H1 (cell line): ENCODE measurements at regions not wholly inside any gene's neighbourhood (a gene's known extent, or its start where the extent isn't known, plus 50 kb on each side); places are given as distances from the start of the nearest gene placed in this dataset.

Experiments
- CTCF ChIA-PET: fragments of 300-600 bp; sonication (Branson Sonifier 250); formaldehyde crosslinking; loops from one replicate; lab custom pipeline; 2021; ENCODE audit not compliant: partially characterized antibody; lab: Charles Lee
- POLR2A ChIA-PET: fragments of 300-600 bp; sonication (Branson Sonifier 250); formaldehyde crosslinking; loops from one replicate; lab custom pipeline; 2021; ENCODE audit warnings: inconsistent platforms; ENCODE audit not compliant: partially characterized antibody; lab: Charles Lee
- DNase-seq, 2 experiments: peaks; one replicate each; pipeline versions ENCODE4 v3.0.0 to v3.0.0-alpha.2; 2010 to 2022; ENCODE audit warnings: low spot score in 2 of 2, low read depth in 1 of 2, mixed read lengths in 1 of 2
- FAIRE-seq: peaks from 2 replicates; lab custom pipeline; 2011; peaks lifted over from hg19 to GRCh38; lab: Jason Lieb, UNC
- H2AFZ ChIP-seq: 2 replicates; pipeline ENCODE4 v1.8.1; 2012; ENCODE audit warnings: low read length, inconsistent platforms
- H2AK5ac ChIP-seq: 2 replicates; pipeline ENCODE4 v1.6.1; 2013; ENCODE audit warnings: low read depth, low read length
- H2BK120ac ChIP-seq: replicated peaks from 2 replicates; pipeline ENCODE3; 2013; ENCODE audit warnings: low read depth, low read length, inconsistent platforms
- H2BK12ac ChIP-seq: 2 replicates; pipeline ENCODE4 v1.6.1; 2013; ENCODE audit warnings: low read depth, low read length
- H2BK15ac ChIP-seq: 2 replicates; pipeline ENCODE4 v1.6.1; 2013; ENCODE audit warnings: low read length
- H2BK20ac ChIP-seq: 2 replicates; pipeline ENCODE4 v1.6.1; 2013; ENCODE audit warnings: low read length
- H2BK5ac ChIP-seq: 2 replicates; pipeline ENCODE4 v1.6.1; 2013; ENCODE audit warnings: low read depth, low read length
- H3K14ac ChIP-seq: 2 replicates; pipeline ENCODE4 v1.6.1; 2013; ENCODE audit warnings: inconsistent platforms; ENCODE audit not compliant: insufficient read length
- H3K18ac ChIP-seq: 2 replicates; pipeline ENCODE4 v1.6.1; 2013; ENCODE audit warnings: low read length; ENCODE audit errors: extremely low read depth
- H3K23ac ChIP-seq: 2 replicates; pipeline ENCODE4 v1.6.1; 2013; ENCODE audit warnings: inconsistent platforms; ENCODE audit not compliant: insufficient read length
- H3K23me2 ChIP-seq: 2 replicates; pipeline ENCODE4 v1.6.1; 2013; ENCODE audit warnings: low read depth, low read length
- H3K27ac ChIP-seq: 2 replicates; pipeline ENCODE4 v1.6.1; 2011; ENCODE audit warnings: low read depth, low read length, inconsistent platforms
- H3K27me3 ChIP-seq, 4 experiments: replicated peaks in 1 of 4; 1 replicate in 1 of 4; 2 replicates in 3 of 4; pipeline versions ENCODE4 v1.6.1 to v1.8.1; 2011 to 2013; ENCODE audit warnings: low read length in 3 of 4, mild to moderate bottlenecking in 3 of 4, inconsistent platforms in 2 of 4, mixed read lengths in 2 of 4, moderate library complexity in 1 of 4; ENCODE audit not compliant: control insufficient read depth in 3 of 4, insufficient read depth in 3 of 4; ENCODE audit errors: extremely low read depth in 1 of 4
- H3K36me3 ChIP-seq, 4 experiments: 2 replicates each; pipeline versions ENCODE4 v1.6.1 to v1.8.1; 2011 to 2013; ENCODE audit warnings: mild to moderate bottlenecking in 4 of 4, low read length in 3 of 4, moderate library complexity in 2 of 4, control low read depth in 1 of 4, inconsistent platforms in 1 of 4; ENCODE audit not compliant: insufficient read depth in 4 of 4, control insufficient read depth in 2 of 4
- H3K4ac ChIP-seq: replicated peaks from 2 replicates; pipeline ENCODE3; 2013; ENCODE audit warnings: low read length, low read depth, mixed read lengths, inconsistent platforms; ENCODE audit not compliant: insufficient read length
- H3K4me1 ChIP-seq, 4 experiments: replicated peaks in 1 of 4; 1 replicate in 1 of 4; 2 replicates in 3 of 4; pipeline versions ENCODE4 v1.6.1 to v1.8.1; 2011 to 2013; ENCODE audit warnings: low read length in 3 of 4, inconsistent platforms in 2 of 4, mixed read lengths in 1 of 4; ENCODE audit not compliant: insufficient read depth in 4 of 4, control insufficient read depth in 3 of 4
- H3K4me2 ChIP-seq, 2 experiments: 2 replicates each; pipeline versions ENCODE4 v1.6.1 to v1.8.1; 2011 to 2013; ENCODE audit warnings: low read depth in 2 of 2, low read length in 2 of 2, control low read depth in 1 of 2, inconsistent platforms in 1 of 2, mild to moderate bottlenecking in 1 of 2; ENCODE audit not compliant: insufficient read depth in 1 of 2
- H3K4me3 ChIP-seq, 4 experiments: fragments of 200-600, 300-600 bp in 1 of 4; sonication (generic), shearing (Covaris generic), sonication (Bioruptor Twin) in 1 of 4; 2 replicates each; pipeline versions ENCODE4 v1.5.1 to v1.8.1; 2011 to 2016; ENCODE audit warnings: low read length in 4 of 4, low read depth in 3 of 4, control low read depth in 2 of 4, inconsistent platforms in 2 of 4, mild to moderate bottlenecking in 2 of 4, mixed read lengths in 1 of 4, moderate library complexity in 1 of 4; ENCODE audit not compliant: insufficient read depth in 2 of 4; ENCODE audit errors: extremely low read depth in 1 of 4
- H3K56ac ChIP-seq: replicated peaks from 2 replicates; pipeline ENCODE3; 2013; ENCODE audit warnings: low read depth, mild to moderate bottlenecking, mixed read lengths, low read length, inconsistent platforms; ENCODE audit not compliant: insufficient read length
- H3K79me1 ChIP-seq: 2 replicates; pipeline ENCODE4 v1.6.1; 2013; ENCODE audit warnings: low read depth, low read length, control low read depth
- H3K79me2 ChIP-seq, 2 experiments: 2 replicates each; pipeline versions ENCODE4 v1.6.1 to v1.8.1; 2012 to 2013; ENCODE audit warnings: low read length in 2 of 2, mild to moderate bottlenecking in 2 of 2, inconsistent platforms in 1 of 2; ENCODE audit not compliant: insufficient read depth in 2 of 2, control insufficient read depth in 1 of 2
- H3K9ac ChIP-seq, 4 experiments: replicated peaks in 1 of 4; 1 replicate in 1 of 4; 2 replicates in 3 of 4; pipeline versions ENCODE4 v1.6.1 to v1.8.1; 2011 to 2013; ENCODE audit warnings: low read depth in 3 of 4, low read length in 3 of 4, control low read depth in 2 of 4, mild to moderate bottlenecking in 2 of 4, moderate library complexity in 2 of 4, inconsistent platforms in 1 of 4; ENCODE audit errors: extremely low read depth in 1 of 4
- H3K9me3 ChIP-seq, 2 experiments: 2 replicates each; pipeline versions ENCODE4 v1.6.1 to v1.8.1; 2012 to 2013; ENCODE audit warnings: mild to moderate bottlenecking in 2 of 2, moderate library complexity in 2 of 2, control low read depth in 1 of 2, inconsistent platforms in 1 of 2, low read depth in 1 of 2, low read length in 1 of 2, mixed read lengths in 1 of 2; ENCODE audit not compliant: insufficient read depth in 2 of 2
- H4K20me1 ChIP-seq, 2 experiments: replicated peaks in 1 of 2; 2 replicates each; pipeline versions ENCODE3 to v1.8.1; 2011 to 2013; ENCODE audit warnings: inconsistent platforms in 2 of 2, low read length in 2 of 2, mild to moderate bottlenecking in 1 of 2; ENCODE audit not compliant: insufficient read depth in 2 of 2, control insufficient read depth in 1 of 2
- H4K5ac ChIP-seq: 2 replicates; pipeline ENCODE4 v1.6.1; 2013; ENCODE audit warnings: low read length, low read depth, mixed read lengths, inconsistent platforms; ENCODE audit not compliant: insufficient read length
- H4K8ac ChIP-seq: 2 replicates; pipeline ENCODE4 v1.8.0; 2013; ENCODE audit warnings: mild to moderate bottlenecking, moderate library complexity, low read length, inconsistent platforms; ENCODE audit not compliant: insufficient read depth; ENCODE audit errors: extremely low read depth
- H4K91ac ChIP-seq: replicated peaks from 2 replicates; pipeline ENCODE3; 2013; ENCODE audit warnings: low read length, mixed read lengths, inconsistent platforms; ENCODE audit not compliant: insufficient read length
- ATF2 ChIP-seq: IDR thresholded peaks from 2 replicates; pipeline ENCODE4 v1.6.1; 2012; ENCODE audit warnings: low read length, inconsistent platforms
- CBX5 ChIP-seq: fragments of 300-800, 300-1000 bp; sonication (generic); IDR thresholded peaks from 2 replicates; pipeline ENCODE4 v1.7.1; 2016; ENCODE audit warnings: antibody characterized with exemption, low read length, low read depth
- E2F6 ChIP-seq: IDR thresholded peaks from 2 replicates; pipeline ENCODE4 v1.6.1; 2012; ENCODE audit warnings: inconsistent platforms
- KDM4A ChIP-seq: IDR thresholded peaks from one replicate; pipeline ENCODE4 v1.7.1; 2012; ENCODE audit warnings: low read depth, mild to moderate bottlenecking, moderate library complexity, low read length, inconsistent platforms; ENCODE audit not compliant: severe bottlenecking
- KDM5A ChIP-seq: fragments of 200-600 bp; IDR thresholded peaks from 2 replicates; pipeline ENCODE4 v1.7.1; 2012; ENCODE audit warnings: mild to moderate bottlenecking, low read length, inconsistent platforms, mixed read lengths
- POU5F1 ChIP-seq: IDR thresholded peaks from 2 replicates; pipeline ENCODE4 v1.6.1; 2011; ENCODE audit warnings: low read depth, mild to moderate bottlenecking, low read length, moderate library complexity
- RXRA ChIP-seq: IDR thresholded peaks from 2 replicates; pipeline ENCODE4 v1.6.1; 2011; ENCODE audit warnings: low read depth, mild to moderate bottlenecking, low read length, moderate library complexity; ENCODE audit not compliant: insufficient read depth
- SIRT6 ChIP-seq: IDR thresholded peaks from one replicate; pipeline ENCODE4 v1.7.1; 2012; ENCODE audit warnings: low read length, inconsistent platforms
- SUZ12 ChIP-seq: fragments of 200-600 bp; sonication (generic); IDR thresholded peaks from 2 replicates; pipeline ENCODE4 v1.6.1; 2012; ENCODE audit warnings: mild to moderate bottlenecking, inconsistent platforms, low read length, moderate library complexity, mixed read lengths
- TEAD4 ChIP-seq: IDR thresholded peaks from 2 replicates; pipeline ENCODE4 v1.6.1; 2012; ENCODE audit warnings: low read depth, low read length, inconsistent platforms, mixed read lengths
- USF2 ChIP-seq: IDR thresholded peaks from 2 replicates; pipeline ENCODE4 v1.6.1; 2011; ENCODE audit warnings: low read length, improper control_type of control experiment
- WGBS, 2 experiments: shearing (Covaris generic) in 1 of 2; methylation state at CpG; one replicate each; pipeline versions ENCODE4 v1.1.6 to v1.1.7; 2013 to 2015; ENCODE audit warnings: low lambda C conversion rate in 2 of 2, mixed read lengths in 2 of 2, inconsistent platforms in 1 of 2, low coverage in 1 of 2, missing lambda C conversion rate in 1 of 2; ENCODE audit not compliant: insufficient replicate concordance in 2 of 2, insufficient coverage in 1 of 2, insufficient read length in 1 of 2; ENCODE audit errors: extremely low coverage in 1 of 2, missing lambda C conversion rate in 1 of 2; 5-methylcytosine and 5-hydroxymethylcytosine counted together

DNA sequence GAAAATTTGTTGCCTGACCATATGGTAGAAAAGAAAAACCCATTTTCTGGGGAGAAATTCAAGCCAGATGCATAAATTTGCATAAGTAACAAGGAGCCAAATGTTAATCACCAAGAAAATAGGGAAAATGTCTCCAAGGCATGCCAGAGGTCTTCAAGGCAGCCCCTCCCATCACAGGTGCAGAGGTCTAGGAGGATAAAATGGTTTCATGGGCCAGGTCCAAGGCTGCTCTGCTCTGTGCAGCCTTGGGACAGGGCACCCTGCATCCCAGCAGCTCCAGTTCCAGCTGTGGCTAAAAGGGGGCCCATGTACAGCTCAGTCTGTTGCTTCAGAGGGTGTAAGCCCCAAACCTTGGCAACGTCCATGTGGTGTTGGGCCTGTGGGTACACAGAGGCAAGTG is 200.0 kb downstream of the LARP7 start:
- Histone ChIP-seq H4K20me1 (no peaks in the 10 kb centered on the region), H3K4me3 (no peak overlapping the region), H4K5ac (no peak overlapping the region), H3K9me3 (peaks cover 4 to 10% of the 10 kb centered on the region in 2 experiments; a peak in 3 of 4 replicates), H3K4me1 (peaks cover 0 to 3% (median 0%) of the 10 kb centered on the region in 4 experiments; a peak in 2 of 7 replicates), H2BK15ac (no peak overlapping the region), H3K14ac (no peak overlapping the region), H3K79me1 (no peaks in the 10 kb centered on the region), H4K8ac (no peak overlapping the region), H2AK5ac (no peak overlapping the region), H3K36me3 (peaks cover 0 to 7% (median 0%) of the 10 kb centered on the region in 4 experiments; a peak in 3 of 8 replicates), H4K91ac (no peak overlapping the region), H2BK5ac (no peak overlapping the region), H3K9ac (no peak overlapping the region), H3K18ac (no peak overlapping the region), H3K23me2 (no peaks in the 10 kb centered on the region), H2BK120ac (no peak overlapping the region), H3K4me2 (no peak overlapping the region), H3K23ac (no peak overlapping the region), H2BK20ac (no peak overlapping the region), H3K79me2 (0 out of 4 replicates have a peak, but pooled peaks cover 0 to 3% of the 10 kb centered on the region in 2 experiments), H3K4ac (no peak overlapping the region), H3K27ac (no peak overlapping the region), H3K56ac (no peak overlapping the region), H2BK12ac (no peak overlapping the region), H3K27me3 (no peaks in the 10 kb centered on the region), H2AFZ (no peak overlapping the region)
- DNase-seq = no peak
- 20% methylated on average over 1 of the region's 1 CpG; no CpG with 5 or more reads in 1 of the 2 experiments for WGBS, 2 experiments
- CTCF ChIA-PET = no interaction called here
- POLR2A ChIA-PET = interaction anchor here (1.1 to 1.2 kb wide), 2 partner anchors 16 to 18 kb away, joined by 3 to 4 read pairs; no protein-coding TSS in a partner anchor
- FAIRE-seq = no peak
- TF ChIP-seq TEAD4 (no peak), USF2 (no peak), CBX5 (no peak), ATF2 (no peak), E2F6 (no peak), KDM4A (no peak), RXRA (no peak), SUZ12 (no peak), SIRT6 (no peak), POU5F1 (no peak), KDM5A (no peak)
